ENCODE measurements at regions not wholly inside any gene's neighbourhood (a gene's known extent, or its start where the extent isn't known, plus 50 kb on each side); places are given as distances from the start of the nearest gene placed in this dataset.

- no peak for TF ChIP-seq EZH2 (IDR thresholded peaks at IDR 0.05)
- no peak for TF ChIP-seq POLR2AphosphoS5 (IDR thresholded peaks at IDR 0.05; ENCODE audit: borderline replicate concordance, low read depth, low read length)
These were observed 128.4 kb upstream of the ZC3H11B start for GRCh38 chr1:219741011-219741970.
